Right lobe of liver (tissue), 4 donors: ENCODE measurements at regions not wholly inside any gene's neighbourhood (a gene's known extent, or its start where the extent isn't known, plus 50 kb on each side); places are given as distances from the start of the nearest gene placed in this dataset.

ENCODE experiments used
- POLR2A ChIP-seq: fragments of 450-650 bp; IDR thresholded peaks from one replicate; pipeline ENCODE4 v1.6.1; 2017; ENCODE audit warnings: antibody characterized with exemption, mild to moderate bottlenecking
- TF ChIP-seq, protein P1 (sequence below), 4 donors: fragments of 200-600 bp in 3 of 4; fragments of 450-650 bp in 1 of 4; IDR thresholded peaks; one replicate each; pipeline versions ENCODE4 v1.5.1 to v1.8.0; 2016 to 2022; ENCODE audit warnings: antibody characterized with exemption in 4 of 4, mild to moderate bottlenecking in 2 of 4
- donor health status: DM: no; HTN: no; CAD: no.
- donor health status: DM: no; HTN: no; CAD: no.
- donor health status: DM: no; HTN: yes; CAD: no.

- TF ChIP-seq, protein P1, sequence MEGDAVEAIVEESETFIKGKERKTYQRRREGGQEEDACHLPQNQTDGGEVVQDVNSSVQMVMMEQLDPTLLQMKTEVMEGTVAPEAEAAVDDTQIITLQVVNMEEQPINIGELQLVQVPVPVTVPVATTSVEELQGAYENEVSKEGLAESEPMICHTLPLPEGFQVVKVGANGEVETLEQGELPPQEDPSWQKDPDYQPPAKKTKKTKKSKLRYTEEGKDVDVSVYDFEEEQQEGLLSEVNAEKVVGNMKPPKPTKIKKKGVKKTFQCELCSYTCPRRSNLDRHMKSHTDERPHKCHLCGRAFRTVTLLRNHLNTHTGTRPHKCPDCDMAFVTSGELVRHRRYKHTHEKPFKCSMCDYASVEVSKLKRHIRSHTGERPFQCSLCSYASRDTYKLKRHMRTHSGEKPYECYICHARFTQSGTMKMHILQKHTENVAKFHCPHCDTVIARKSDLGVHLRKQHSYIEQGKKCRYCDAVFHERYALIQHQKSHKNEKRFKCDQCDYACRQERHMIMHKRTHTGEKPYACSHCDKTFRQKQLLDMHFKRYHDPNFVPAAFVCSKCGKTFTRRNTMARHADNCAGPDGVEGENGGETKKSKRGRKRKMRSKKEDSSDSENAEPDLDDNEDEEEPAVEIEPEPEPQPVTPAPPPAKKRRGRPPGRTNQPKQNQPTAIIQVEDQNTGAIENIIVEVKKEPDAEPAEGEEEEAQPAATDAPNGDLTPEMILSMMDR (IDR thresholded peaks at IDR 0.05): no peak
- no peak for TF ChIP-seq POLR2A
Measured at GRCh38 chr4:104879367-104879766, 267.3 kb upstream of the TET2 start.
